DMS153 (cell line): ENCODE measurements at regions not wholly inside any gene's neighbourhood (a gene's known extent, or its start where the extent isn't known, plus 50 kb on each side); places are given as distances from the start of the nearest gene placed in this dataset.

Source experiments
- DNase-seq: peaks from one replicate; lab custom pipeline; 2025; lab: John Stamatoyannopoulos, UW

DNA sequence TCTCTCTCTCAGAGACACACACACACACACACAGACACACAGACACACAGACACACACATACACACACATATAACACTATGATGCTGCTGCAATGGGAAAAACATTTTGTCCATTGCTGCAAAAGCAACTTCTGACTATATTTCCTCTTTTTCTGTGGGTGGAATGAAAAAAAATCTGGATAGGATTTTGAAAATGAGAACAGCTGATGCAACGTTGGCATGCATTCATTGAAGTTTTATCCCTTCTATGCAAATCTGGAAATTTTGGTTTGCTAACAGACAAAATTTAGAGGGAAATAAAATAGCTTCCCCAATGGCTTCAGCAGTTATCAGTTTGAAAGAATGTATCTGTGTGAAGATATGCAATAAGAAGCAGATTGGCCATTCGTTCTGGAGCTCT, 763.4 kb upstream of the GRM7 start:
- no peak for DNase-seq

DNA sequence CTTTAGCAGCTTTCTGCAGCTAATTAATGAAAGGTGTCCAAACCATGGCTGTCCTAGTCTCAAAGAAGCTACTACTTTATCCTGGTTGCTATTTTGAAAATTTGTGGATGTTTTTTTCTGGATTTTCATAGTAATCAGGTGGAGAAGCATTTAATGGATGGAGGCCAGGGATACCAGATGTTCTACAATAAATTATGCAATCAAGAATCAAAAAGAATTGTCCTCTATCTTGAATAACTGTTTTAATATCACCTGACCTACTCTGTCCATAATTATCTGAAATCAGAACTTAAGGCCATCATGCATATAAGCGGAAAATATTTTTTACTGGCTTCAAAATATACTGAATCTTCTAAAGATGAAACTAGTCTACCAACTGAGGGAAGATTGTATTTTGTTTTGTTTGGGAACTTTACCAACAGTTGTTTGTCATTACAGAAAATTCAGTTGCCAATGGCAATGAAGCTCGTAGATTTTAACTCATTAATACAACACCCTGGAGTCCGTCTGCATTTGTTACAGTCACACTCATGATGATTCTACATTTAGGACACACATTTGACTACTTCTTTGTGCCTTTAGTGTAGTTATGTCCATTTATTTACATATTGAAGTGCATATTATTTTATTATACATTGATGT, 762.3 kb upstream of the GRM7 start:
- no peak for DNase-seq

DNA sequence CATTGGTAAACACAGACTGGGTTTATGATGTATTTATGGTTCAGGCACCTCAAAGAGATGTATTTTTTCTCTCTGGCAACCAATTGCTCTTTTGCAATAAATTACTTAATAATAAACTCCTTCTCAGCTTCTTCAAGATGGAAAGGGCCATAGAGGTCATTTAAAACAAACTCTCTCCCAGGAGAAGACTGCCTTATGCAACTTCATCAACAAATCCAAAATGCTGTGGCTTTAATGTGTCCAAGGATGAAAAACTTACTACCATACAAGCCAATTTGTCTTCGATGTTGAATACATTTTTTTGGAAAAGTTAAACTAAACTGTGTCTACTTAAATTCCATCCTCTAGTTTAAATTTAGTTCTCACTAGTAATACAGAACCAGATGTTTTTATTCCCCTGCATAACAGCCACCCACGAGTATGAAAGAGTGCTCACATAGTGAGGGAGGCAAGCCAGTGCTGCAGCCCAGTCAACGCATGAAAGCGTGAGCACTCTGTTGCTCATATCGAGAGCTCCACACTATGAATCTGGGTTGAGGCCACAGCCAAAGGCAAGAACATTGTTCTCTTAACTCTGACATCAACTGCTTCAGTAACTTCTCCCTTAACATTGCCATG, 761.3 kb upstream of the GRM7 start:
- no peak for DNase-seq

DNA sequence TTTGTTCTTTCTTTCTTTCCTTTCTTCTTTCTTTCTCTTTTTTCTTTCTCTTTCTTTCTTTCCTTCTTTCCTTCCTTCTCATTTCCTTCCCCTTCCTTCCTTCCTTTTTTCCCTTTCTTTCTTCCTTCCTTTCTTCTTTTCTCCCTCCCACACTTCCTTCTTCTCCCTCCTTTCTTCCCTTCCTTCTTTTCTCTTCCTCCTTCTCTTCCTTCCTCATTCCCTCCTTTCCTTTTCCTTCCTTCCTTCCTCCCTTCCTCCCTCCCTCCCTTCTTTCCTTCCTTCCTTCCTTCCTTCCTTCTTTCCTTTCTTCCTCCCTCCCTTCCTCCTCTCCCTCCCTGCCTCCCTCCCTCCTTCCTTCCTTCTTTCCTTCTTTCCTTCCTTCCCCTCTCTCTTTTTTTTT, 755.7 kb upstream of the GRM7 start:
- no peak for DNase-seq

DNA sequence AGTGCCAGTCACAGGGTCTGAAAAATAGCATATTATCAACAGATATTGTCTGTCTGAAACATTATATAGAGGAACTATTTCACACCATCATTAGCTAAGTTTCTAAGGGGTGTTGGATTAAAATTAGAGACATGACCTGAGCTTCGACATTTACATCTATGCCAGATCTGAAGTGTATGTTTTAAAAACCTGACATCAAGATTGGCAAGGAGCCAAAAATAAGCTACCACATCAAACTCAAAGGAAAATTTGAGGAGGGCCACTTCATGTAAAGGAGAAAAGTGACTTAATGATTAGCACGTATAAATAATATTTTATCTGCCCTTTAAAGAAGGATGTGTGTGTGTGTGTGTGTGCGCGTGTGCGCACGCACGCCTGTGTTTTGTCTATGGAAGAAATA, 752.0 kb upstream of the GRM7 start:
- DNase-seq = no peak

DNA sequence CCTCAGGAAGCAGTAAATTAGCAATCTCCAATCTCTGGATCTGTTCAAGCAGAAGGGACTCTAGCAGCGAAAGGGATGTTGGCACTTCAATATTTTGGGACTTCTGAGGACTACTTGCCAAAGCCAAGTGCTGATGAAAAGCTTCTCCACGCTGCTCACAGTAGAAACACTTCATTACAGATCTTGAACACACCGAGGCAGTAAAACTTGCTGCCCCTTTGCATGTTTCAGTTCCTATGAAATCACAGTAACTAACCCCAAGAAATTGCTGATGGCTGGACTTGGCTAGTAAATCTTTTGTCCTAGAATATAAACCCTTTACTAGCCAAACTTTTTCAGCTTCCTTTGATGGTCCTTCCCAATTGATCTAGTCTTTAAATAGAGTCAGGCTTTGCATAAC, 750.5 kb upstream of the GRM7 start:
- DNase-seq = no peak

DNA sequence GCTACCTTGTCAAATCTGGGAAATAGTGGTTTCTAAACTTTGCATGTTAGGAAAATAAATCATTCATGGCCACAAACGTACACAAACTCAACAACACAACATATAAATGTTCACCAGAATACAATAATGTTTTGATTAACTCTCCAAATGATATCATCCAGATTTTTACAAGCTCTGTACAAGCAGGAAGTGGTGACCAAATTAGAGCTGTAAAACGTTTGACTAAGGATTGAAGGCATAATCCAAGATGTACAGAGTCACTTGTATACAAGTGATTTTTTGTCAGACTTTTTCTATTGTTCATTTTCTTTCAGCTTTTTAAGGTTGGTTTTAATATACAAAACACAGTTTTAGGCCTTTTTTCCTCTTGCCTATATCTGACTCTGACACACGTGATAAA, 748.4 kb upstream of the GRM7 start:
- DNase-seq = no peak

DNA sequence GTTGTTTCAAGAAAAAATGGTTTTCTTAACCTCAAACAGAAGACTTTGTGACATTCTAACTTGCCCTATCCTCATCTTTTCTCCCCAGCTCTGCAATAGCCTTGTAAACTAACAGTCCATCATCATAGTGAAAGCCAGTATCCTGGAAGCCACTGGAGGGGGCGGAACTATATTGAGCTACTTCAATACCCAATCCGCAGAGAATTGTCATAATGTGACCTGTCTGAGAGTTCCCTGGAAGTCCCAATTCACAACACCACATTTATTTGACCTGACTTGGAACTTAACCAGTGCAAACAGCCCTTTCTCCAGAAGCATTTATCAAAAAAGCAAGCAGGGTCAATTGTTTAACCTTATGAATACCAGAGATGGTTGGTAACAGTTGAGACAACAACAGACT, 747.6 kb upstream of the GRM7 start:
- no peak for DNase-seq

DNA sequence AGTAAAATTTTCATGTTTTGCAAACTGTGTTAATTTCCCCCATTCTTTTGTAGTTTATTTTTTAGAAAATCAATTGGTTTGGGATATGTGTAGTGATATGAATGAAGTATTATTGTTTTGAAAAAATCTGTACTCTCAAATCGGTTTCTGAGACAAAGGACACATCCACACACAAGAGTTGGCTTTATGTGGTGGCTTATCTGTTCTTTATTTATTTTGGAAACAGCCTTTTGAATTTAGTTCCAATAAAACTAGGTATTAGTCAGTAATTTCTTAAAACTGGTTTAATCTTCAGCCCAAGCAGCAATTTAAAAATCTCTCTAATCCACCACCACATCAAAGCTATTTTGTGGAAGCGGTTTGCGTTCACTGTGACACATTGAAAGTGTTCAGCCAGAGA, 741.5 kb upstream of the GRM7 start:
- DNase-seq = no peak

DNA sequence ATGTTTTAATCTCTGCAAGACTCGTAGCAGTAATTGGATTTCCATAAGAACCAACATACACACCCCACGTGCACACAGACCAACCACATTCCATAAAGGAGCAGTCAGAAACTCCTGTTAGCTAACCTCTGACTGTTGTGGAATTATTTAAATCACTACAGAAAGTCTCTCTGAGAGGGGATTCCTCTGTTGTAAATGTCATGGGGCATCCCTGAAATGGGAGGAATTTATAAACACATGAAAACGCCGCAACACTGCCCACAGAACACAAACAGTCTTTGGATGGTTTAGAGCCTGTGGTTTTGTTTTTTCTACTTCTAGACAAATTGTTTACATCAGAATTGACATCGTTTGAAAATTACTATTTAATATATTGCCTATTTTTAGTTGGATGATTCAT, 740.1 kb upstream of the GRM7 start:
- DNase-seq = no peak

DNA sequence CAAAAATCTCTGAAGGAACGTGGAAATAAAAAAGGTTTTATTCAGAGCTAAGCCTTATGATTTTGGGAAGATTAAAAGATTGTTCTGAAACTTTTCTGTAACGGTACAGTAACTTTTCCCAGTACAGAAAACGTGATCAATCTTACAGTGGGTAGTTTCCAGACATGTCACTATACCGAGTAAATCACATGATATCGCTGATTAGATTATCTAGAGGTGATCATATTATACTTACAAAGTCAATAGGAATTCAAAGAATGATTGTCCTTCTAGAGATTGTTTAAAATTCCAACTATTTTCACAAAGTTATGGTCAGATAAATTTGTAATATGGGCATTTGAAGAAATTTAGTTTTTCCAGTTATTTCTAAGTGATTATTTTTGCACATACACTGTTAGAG, 736.0 kb upstream of the GRM7 start:
- DNase-seq = no peak

DNA sequence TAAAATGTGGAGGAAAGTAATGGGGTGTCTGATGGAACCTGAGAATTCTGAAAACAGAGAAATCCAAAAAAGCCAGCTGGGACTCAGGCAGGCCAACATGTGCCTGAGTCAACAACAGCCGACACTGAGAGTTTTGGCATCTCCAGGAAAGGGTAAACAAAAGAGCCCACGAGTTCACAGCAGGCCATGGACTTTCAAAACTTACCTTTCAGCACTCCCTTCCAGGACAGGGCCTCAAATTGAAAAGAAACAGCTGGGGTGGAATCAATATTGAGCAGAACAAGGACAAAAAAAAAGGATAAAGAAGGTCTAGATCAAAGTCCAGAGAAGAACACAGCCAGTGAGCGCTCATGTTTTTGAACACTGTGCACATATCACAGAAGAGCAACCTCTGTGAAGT, 735.4 kb upstream of the GRM7 start:
- no peak for DNase-seq

DNA sequence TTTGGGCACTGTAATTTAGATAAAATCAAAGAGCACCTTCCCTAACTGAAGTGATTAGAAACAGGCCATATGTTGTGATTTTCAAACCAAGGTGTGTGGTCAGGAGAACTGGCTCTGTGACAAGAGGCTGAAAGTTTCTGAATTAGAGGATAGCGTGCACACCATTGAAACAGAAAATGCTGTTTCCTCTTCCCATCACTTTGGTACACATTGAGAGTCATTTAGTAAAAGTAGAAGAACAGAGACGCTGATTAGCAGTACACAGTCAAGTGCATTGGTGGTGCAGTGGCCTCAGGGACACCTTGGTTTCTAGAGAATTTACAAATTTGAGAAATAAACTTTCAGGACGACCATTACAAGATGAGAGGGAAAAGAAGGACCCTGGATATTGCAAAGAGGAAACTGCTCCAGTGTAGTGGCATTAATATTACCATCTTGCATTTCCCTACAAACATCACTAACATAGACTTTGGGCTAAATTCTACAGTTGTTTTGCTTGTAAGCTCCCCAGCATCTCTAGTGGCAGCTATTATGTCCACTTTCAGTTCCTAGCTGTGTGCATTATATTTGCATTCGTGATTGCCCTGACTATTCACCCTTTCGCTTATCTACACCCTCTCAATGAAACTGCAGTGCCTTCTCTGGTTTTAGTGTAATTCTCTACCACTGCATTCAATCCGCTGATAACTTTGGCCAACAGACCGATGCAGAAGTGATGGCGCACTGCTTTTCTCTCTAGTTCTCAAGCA, 728.1 kb upstream of the GRM7 start:
- DNase-seq = no peak

DNA sequence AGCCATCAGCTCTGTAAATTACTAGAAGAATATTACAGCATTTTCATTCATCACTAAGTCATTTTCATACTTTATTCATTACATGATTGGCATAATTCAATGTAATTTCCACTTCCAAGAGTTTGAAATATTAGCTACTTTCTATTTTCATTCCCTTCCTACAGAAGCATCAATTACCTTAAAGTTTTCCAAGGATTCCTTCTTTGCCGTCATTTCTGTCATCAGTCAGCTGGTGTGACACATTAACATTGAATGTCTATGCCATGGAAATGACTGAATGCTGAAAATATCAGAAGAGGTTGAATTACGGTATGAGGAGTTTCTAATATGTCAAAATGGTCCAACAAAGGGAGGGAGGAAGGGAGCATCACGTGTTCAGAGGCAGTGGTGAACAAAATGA, 718.2 kb upstream of the GRM7 start:
- no peak for DNase-seq

DNA sequence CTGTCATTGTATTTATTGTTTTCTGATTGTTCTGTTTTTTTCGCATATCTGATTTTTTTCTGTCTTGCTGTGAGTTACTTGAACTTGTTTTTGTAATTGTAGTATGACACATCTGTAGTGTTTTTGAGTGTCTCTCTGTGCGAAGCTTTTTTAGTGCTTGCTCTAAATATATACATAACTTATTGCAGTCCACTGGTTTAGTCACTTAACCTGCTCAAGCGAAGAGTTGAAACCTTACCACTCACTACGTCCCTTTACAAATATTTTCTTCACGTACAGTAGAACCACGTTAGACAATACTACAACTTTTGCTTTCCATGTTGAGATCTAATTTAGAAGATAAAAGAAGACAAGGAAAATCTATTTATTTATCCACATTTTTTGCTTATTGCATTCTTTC, 713.0 kb upstream of the GRM7 start:
- no peak for DNase-seq

DNA sequence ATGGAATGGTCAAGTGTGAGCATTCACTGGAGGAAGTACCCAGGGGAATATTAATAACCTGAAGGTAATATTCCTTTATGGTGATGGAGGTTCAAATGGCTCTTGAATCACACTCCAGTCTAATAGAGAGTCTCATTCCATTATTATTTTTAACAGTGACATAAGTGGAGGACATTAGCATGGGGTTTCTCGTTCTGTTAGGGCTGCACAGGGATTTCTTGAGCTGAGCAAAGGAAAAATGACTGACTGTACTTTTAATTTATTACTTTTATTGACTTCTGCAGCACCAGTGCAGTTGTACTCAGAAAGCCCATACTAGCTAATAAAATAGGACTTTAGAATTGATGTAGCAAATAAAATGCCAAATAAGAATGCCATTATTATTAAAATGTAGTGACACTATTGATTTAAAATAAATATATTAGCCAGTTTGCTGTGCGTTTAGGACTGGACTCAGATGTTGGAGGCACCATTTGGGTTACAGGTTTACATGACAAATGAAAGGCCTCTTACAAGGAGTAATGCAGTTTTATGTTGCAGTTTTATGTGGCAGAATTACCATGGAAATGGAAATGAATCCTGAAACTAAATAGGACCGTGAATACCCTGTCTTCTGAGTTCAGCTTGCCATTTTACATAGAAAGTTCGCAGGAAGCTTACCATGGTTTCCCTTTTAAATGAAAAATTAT, 705.1 kb upstream of the GRM7 start:
- no peak for DNase-seq

DNA sequence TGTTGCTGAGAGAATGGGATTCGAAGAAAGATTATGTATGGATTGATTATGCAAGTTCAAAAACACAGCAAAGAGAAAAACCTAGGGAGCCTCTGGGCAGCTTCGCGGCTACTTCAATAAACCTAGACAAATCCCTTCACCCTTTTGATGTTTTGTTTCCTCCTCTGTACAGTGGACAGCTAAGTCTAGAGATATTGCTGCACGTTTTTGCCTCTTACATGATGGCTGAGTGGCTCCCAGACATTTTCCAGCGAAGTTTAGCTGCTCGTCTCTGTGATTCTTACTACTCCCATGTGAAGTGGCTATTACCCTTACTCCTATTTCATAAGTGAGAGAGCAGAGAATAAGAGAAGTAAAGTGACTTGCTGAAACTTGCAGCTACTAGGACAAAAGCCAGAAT, 695.0 kb upstream of the GRM7 start:
- no peak for DNase-seq

DNA sequence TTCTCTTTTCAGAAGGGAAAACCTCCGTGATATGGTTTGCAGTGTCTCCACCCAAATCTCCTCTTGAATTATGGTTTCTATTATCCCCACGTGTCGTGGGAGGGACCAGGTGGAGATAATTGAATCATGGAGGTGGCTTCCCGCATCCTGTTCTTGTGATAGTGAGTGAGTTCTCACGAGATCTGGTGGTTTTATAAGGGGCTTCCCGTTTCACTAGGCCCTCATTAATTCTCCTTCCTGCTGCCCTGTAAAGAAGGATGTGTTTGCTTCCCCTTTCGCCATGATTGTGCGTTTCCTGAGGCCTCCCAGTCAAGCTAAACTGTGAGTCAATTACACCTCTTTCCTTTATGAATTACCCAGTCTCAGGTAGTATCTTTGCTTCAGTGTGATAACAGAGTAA, 692.7 kb upstream of the GRM7 start:
- no peak for DNase-seq

DNA sequence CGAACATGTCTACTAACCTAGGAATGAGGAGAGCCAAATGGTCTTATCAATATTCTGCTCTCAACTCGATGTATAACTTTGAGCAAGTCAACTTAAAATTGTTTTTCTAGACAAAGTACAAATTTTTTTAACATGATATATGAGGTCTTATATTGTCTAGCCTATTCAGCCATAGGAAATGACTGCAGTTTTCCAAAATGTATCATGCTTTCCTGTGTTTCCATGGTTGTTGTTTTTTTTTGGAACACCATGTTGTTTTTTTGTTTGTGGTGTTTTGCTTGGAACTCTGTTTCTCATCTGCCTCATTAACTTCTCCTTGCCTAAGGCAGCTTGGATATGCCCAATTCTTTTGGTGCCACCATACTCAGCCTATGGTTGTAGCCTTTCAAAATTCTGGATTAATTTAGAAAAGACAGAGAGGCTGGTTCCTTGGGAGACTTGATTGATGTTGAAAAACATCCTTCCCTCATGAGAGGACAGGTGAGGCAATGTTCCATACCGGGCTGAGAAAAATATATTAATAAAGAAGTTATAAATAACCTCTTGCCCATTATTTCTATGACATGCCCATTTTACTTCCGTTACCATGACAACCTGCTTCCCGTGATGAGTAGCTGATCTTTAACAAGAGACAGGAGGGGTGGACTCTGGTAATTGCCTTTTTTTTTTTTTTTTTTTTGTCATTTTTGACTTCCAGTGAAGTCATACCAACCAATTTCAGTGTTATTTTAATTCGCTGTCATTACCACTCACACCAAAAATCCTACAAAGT, 687.9 kb upstream of the GRM7 start:
- DNase-seq = no peak

DNA sequence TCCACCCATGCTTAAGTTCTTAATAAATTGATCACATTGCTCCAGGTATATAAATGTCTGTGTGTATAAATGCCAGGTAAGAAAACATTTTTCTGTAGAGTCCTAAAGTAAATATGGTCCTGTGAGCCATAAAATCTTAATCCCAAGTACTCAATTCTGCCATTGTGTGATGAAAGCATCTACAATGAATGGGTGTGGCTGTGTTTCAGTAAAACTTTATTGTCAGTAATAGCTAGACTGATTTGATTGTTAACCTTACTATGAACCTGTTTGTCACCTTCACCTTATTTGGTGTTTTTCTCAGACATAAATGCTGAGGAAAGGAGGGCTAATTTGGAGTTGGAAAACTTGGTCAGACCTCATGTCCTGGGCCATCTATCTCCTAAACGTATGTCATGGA, 683.5 kb upstream of the GRM7 start:
- no peak for DNase-seq

DNA sequence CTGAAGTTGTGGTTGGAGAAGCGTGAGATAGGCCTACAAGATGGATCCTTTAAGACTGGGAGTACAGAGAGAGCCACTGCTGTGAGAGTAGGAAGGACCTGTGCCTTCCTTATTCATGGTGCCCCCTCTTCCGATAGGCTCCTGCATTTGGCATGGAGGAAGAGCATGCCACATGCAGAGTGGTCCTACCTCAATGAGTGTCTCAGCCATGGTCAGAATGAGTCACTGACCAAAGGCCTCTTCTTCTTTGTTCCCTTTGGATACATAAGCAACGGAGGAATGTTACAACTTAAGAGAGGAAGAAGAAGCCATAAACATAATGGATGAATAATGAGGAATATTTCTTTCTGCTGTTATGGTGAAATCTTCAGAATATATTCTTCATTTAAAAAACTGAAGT, 681.2 kb upstream of the GRM7 start:
- no peak for DNase-seq

DNA sequence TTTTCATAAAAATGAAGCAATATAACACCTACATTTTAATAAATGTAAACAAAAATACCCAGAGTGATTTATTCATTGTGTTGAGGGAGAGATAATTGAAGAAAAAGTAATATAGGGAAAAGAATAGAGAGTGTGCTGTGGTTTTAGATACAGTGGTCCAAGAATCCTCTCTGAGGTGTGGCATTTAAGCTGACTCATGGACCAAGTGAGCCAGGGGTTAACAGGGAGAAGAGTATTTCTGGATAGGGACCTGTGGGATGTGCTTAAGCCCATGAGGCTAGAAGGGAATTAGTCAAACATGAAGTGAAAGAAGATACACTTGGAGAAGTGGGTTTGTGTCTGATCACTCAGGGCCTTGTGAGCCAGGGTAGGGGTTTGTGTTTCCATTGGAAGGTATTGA, 680.7 kb upstream of the GRM7 start:
- DNase-seq = no peak
